GM23248 (cell line): ENCODE measurements at regions not wholly inside any gene's neighbourhood (a gene's known extent, or its start where the extent isn't known, plus 50 kb on each side); places are given as distances from the start of the nearest gene placed in this dataset.

ENCODE experiments used
- EZH2 ChIP-seq: fragments of 200-600 bp; sonication (generic); IDR thresholded peaks from 2 replicates; pipeline ENCODE4 v1.6.1; 2018; ENCODE audit warnings: antibody characterized with exemption, mild to moderate bottlenecking; ENCODE audit not compliant: insufficient read depth, poor library complexity, severe bottlenecking
- EZH2phosphoT487 ChIP-seq: fragments of 200-600 bp; sonication (generic); IDR thresholded peaks from 2 replicates; pipeline ENCODE4 v1.6.1; 2018; ENCODE audit warnings: antibody characterized with exemption, moderate library complexity, mild to moderate bottlenecking, low read depth; ENCODE audit not compliant: insufficient read depth

GRCh38 chr3:88589138-88589537, 439.4 kb downstream of the C3orf38 start:
- no peak for TF ChIP-seq EZH2
- TF ChIP-seq EZH2phosphoT487: no peak
